ENCODE measurements at regions not wholly inside any gene's neighbourhood (a gene's known extent, or its start where the extent isn't known, plus 50 kb on each side); places are given as distances from the start of the nearest gene placed in this dataset.
"Not testable (repeated sequence)": the region's sequence is repeated elsewhere in the genome, so short reads cannot be mapped to it uniquely, and the experiment has no call there.

DNA sequence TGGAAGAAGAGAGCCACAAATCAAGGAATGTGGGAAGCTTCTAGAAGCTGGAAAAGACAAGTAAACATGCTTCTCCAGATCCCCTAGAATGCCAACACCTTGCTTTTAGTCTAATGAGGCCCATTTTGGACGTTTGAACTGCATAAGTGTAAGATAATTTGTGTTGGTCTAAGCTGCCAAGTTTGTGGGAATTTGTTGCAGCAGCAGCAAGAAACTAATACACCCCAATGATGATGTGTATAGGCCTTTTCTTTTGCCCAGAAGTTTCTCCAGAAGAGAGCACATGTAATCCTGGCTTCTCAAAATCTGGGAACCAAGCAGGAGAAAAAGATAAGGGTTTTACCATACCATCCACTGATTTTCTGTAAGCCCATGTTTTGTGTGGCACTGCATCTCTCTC lies 96.1 kb upstream of the DPT start:
- DNase-seq (ENCODE audit: low read depth in 3 of 3, low spot score in 2 of 3), result no peak

DNA sequence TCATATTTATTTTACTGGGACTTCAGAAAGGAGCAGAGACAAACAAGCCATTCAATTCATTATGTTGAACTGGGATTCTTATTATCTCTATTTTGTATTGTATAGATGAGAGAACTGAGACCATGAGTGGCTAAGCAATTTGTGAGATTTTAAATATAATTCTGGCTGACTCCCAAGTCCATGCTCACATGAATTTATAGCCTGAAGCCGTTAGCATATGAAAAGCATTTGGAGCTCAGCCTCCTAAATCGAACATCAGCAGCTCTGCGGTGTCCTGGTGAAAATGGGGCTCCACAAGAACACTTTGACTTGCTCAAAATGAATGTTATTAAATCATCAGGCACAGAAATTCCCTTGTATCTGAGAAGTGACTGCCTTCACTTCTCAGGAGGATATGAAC lies 96.8 kb upstream of the DPT start:
- DNase-seq (ENCODE audit: low read depth in 3 of 3, low spot score in 2 of 3), result no peak

DNA sequence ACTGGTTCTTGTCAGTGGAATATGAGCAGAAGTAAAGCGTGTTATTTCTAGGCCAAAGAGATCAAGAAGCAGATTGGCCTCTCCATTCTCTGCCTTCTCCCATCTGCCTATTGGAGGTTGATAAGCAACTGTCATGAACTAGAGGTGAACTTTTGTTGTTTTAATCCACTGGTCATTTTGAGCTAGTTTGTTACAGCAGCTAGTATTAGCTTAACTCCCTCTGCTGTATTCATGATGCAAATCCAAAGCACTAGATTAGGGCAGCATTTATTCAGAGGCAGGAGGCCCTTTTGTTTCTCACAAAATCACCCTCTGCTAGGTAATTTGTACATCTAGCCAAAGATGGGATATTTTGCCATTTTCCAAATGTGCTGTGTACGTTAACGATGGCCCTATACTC lies 97.3 kb upstream of the DPT start:
- no peak for DNase-seq (ENCODE audit: low read depth in 3 of 3, low spot score in 2 of 3)

DNA sequence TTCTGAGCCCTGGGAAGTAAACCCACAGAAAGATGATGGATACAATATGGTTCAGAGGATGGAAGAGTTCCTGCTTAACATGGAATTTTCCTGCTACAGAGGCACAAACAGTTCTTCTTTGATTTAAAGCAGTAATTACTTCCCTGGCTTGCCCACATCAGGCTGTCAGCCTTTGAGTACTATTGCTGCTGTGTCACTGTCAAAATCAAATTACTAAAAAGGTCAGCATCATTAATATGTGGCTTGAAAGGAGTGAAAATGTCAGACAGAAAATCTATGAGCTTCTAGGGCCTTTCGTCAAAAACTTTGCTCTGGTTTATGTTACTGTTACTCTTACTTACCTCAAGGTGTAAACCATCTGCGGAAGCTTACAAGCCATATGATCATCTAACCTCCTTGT lies 98.6 kb upstream of the DPT start:
- DNase-seq (ENCODE audit: low read depth in 3 of 3, low spot score in 2 of 3), result no peak

DNA sequence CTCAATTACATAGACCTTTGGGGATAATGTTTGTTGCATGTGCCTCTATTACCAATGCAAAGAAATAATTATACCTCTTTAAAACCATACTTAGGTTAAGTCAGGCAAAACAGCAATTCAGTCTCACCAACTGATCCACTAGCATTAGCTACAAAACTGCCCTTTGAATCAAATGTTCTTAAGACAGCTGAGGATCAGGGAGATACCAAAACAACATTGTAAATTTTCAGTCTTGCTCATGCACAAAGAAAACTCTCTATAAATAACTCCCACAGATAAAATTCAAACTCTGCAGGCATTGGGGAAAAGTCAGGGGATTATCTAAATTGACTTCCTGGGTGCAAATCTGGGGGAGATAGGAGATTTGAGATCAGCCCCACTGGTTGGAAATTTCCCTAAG lies 100.9 kb upstream of the DPT start:
- DNase-seq (ENCODE audit: low read depth in 3 of 3, low spot score in 2 of 3), result no peak

DNA sequence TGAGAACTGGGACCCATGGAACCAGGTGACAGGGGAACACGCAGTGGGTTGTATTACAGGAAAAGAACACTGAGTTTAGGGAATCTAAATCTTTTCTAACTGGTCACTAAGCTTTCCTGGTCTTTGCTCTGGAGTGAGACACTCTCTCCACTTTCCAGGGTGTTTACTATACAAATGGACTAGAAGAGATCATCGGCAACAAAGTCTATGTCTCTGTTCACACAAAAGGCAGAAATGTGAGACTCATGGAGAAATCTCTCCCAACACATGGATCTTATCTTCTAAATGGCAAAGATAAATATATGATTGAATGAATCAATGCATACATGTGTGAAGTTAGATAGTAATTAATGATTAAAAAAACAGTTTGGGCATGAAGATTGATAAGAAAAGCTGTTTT lies 101.6 kb upstream of the DPT start:
- DNase-seq (ENCODE audit: low read depth in 3 of 3, low spot score in 2 of 3), result no peak

DNA sequence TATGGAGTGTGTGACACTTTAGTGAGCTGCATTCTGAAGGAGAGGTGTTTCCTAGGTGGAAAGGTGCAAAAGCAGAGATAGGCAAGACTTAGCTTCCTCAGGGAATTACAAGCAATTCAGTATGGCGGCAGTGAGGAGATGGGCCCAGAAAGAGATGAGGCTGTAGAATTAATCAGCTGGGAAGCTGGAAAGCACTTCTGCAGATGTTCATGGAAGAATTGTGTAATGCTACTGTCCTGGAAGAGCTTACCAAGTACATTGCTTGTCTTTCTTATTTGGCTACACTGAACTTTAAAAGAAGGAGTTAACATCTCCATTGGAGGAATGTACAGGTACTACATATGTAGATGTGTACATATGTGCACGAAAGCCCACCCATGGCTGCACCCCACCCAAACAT lies 103.7 kb upstream of the DPT start:
- DNase-seq (ENCODE audit: low read depth in 3 of 3, low spot score in 2 of 3), result no peak

DNA sequence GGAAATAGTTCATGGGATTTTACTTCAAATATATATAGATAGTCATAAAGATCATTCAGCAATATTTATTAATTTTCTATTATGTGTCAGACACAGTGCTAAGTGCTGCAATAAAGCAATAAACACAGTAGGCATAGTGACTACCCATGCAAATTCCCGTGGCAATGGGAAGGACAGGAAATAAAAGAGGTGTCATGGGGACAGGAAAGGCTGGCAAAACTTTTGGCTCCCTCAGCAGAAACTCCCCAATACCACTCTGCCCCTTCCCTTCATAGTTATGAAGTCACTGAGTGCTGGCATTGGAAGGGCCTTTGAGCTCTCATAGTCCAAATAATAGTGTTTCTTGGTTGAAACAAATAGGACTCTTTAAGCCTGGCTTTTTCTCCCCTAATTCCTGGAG lies 104.4 kb upstream of the DPT start:
- DNase-seq (ENCODE audit: low read depth in 3 of 3, low spot score in 2 of 3), result no peak

DNA sequence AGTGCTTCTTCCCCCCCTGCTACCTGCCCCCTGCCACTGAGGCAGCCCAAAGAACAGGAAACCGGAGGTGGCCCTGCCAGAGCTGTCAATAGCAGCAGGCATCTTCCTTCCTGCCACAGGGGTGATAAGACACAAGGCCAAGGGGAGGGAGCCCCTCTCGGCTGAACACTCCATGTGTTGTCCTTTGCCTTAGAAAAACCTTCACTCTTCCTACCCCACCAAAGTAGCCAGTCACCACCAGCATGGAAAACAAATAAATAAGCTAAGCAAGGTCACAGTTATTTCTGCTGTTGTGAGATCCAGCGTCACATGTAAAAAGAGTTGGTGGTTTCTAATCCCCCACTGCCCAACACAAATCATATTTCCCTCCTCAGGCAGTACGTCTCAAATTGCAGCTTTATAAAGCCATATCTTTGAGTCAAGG lies 104.8 kb upstream of the DPT start:
- DNase-seq (ENCODE audit: low read depth in 3 of 3, low spot score in 2 of 3), result no peak

DNA sequence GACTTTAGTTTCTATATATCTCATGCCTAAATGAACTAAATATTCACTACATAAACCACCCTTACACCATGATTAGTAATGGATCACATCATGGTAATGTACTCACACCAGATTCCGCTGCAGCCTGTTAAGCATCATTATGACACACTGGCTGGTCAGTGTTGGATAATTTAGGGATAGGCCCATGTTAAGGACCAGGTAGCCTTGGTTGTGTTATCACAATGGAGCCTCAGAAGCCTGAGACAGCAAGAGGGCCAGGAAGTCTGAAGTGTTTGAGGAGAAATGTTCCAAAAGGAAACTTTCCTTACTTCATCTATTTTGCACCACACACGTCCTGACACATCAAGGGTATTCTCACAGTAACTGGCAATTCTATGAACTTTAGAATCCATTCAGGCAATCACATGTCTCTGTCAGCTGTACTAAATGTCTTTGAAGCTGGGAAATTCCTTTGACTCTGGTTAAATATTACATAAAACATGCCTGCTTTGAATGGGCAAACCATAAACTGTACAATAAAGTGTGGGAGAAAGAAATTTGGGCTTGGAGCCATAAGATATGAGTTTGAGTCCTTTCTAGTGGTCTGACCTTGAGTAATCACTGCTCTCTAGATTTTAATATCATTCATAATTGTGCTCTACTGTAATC lies 105.3 kb upstream of the DPT start:
- peak in 2 of 3 donors; percentile 18 to 26 for DNase-seq (ENCODE audit: low read depth in 3 of 3, low spot score in 2 of 3)

DNA sequence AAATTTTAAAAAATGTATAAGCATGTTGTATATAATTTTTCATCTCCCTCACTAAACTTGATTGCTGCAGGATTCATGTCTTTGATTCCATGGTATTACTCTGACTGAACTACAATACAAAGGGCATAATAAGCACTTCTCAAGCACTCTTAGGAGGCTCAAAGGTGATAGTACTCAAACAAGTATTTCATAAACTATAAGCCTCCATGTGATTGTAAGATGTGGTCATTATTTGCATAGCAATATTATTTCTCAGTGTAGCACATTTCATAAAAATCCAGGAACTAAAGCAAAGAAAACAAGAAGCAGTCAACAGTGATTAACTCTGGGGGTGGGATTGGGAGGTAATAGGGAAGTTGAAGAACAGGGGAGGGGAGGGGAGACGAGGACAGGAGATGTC lies 106.2 kb upstream of the DPT start:
- DNase-seq (ENCODE audit: low read depth in 3 of 3, low spot score in 2 of 3), result no peak

DNA sequence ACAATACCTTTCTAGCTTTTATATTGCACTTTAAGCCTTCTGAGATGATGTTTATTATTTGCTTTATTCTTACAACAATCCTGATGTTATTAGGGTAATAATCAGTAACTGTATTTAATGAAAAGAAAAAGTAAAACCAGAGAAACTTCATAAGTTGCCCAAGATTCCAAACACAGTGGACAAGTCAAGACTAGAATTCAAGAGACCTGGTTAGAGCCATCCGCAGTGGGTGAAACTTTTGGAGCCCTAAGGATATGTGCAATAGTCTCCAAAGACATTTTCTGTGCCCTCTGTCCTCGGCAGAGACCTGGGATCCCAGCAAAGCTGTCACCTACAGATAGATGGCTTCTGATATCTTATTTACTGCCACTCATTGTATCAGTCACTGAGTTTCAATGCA lies 106.8 kb upstream of the DPT start:
- no peak for DNase-seq (ENCODE audit: low read depth in 3 of 3, low spot score in 2 of 3)

DNA sequence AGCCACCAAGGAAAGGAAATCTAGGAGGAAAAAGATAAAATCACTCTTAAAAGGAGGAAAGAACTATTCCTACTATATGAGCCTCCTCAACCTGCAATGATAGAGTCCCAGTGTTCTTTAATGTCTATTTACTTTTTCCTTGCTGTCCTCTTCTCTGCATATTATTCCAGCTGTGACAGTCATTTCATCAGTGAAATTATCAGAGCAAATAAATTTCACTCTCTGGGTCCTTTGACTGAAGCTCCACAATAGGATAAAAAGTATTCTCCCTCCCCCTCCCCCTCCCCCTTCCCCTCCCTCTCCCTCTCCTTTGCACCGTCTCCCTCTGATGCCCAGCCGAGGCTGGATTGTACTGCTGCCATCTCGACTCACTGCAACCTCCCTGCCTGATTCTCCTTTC lies 107.5 kb upstream of the DPT start:
- no peak for DNase-seq (ENCODE audit: low read depth in 3 of 3, low spot score in 2 of 3)

DNA sequence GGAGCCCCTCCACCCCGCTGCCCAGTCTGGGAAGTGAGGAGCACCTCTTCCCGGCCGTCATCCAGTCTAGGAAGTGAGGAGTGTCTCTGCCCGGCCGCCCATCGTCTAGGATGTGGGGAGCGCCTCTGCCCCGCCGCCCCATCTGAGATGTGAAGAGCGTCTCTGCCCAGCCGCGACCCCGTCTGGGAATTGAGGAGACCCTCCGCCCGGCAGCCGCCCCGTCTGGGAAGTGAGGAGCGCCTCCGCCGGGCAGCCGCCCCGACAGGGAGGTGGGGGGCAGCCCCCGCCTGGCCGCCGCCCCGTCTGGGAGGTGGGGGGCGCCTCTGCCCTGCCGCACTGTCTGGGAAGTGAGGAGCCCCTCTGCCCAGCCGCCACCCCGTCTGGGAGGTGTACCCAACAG lies 108.2 kb upstream of the DPT start:
- not testable (repeated sequence) for DNase-seq (ENCODE audit: low read depth in 3 of 3, low spot score in 2 of 3)

DNA sequence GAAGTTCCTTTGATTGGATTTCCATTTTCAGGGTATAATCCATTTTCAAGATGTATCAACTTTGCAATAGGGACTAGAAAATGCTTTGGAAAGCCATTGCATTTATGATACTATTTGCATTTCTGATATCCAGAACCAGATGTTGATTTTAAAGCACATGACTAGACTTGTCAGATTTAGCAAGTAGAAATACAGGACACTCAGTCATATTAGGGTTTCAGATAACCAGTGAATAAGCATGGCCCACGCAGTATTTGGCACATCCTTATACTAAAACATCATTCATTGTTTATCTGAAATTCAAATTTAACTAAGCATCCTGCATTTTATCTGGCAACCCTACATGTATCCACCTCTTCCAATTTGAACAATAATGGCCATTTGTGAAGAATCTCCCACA lies 113.3 kb upstream of the DPT start:
- no peak for DNase-seq (ENCODE audit: low read depth in 3 of 3, low spot score in 2 of 3)

DNA sequence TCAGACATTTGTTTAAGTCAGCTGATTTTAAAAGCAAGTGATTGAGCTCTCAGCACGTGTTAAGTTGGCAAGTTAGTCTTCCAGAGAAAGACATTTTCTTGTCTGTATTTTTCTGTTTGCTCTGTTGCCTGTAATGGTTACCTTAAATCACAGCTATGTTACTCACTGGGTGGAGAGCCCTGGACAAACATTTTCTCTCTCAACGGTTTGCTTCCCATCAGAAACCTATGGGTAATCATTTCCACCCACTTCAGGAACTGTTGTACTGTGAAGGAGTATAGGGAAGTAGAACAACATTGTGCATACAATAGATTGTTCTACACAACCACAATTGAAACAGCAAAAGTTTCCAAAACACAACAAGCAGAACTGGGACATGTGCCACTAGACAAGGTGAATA lies 113.9 kb upstream of the DPT start:
- no peak for DNase-seq (ENCODE audit: low read depth in 3 of 3, low spot score in 2 of 3)

DNA sequence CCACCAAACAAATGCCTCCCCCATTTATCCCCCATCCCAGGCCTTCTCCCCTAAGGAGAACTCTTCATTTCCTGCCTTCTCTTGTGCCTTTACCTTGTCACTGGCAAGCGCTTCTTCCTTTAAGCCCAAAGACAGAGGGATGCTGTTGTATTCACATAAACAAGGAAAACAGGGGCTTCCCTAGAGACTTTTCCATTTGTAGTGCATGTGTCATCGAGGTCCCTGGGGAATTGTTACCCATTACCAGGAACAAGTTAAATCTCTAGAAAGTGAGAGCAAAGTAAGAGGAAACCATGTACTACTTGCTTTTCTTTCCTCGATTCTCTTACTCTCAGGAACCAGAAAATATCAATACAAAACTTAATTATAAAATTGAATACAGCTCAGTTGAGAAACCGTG lies 114.4 kb upstream of the DPT start:
- no peak for DNase-seq (ENCODE audit: low read depth in 3 of 3, low spot score in 2 of 3)

DNA sequence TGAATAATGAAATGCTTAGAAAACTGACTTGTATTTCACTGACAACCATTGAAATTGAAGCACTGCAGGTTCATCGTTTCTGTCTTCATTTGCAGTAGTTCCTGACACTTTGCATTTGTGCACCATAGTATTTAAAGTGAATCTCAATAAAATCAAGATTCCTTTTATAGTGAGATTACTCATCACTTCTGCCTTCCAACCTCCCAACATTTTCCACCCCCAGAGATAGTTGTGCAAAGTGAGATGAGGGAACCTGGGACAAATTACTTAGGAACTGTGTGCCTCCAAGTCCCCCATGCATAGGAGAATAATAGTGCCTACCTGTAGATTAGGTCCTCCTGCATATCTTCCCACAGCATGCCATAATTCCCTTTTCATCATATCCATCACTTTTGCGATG lies 114.9 kb upstream of the DPT start:
- DNase-seq (ENCODE audit: low read depth in 3 of 3, low spot score in 2 of 3), result no peak

DNA sequence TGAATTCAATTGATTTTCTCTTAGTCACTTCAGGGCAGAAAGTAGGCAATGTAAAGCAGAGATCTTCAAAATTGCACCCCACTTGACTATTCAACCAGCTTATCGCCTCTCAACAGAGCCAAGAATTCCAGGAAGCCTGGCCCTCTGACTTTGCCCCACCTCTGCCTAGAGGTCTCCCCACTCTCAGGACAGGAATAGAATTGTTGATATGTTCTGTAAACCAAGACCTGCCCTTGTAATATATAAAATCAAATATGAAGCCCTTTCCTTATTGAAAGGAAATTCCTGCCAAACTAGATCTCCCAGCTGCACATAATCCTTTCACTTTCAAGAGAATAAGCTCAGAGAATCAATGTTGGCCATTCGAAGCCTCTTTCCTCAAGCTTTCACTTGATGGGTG lies 116.1 kb upstream of the DPT start:
- DNase-seq (ENCODE audit: low read depth in 3 of 3, low spot score in 2 of 3), result no peak

DNA sequence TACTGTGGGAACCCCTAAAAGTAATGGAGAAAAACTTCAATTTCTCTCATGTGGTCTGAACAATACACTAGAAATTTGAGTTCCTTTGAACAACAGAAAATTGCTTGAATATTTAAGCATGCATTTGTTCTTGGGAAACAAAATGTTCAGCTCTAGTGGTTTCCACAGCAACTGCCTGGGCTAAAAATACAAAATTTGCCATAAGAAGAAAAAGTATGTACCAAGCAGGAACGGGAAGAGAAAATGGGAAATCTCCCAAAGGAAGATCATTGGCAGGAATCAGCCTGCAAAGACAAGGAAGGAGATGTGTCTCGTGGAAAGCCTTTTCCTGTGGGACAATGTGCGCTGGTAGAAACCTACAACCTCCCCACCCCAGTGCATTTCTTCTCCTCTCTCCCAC lies 119.0 kb upstream of the DPT start:
- no peak for DNase-seq (ENCODE audit: low read depth in 3 of 3, low spot score in 2 of 3)

DNA sequence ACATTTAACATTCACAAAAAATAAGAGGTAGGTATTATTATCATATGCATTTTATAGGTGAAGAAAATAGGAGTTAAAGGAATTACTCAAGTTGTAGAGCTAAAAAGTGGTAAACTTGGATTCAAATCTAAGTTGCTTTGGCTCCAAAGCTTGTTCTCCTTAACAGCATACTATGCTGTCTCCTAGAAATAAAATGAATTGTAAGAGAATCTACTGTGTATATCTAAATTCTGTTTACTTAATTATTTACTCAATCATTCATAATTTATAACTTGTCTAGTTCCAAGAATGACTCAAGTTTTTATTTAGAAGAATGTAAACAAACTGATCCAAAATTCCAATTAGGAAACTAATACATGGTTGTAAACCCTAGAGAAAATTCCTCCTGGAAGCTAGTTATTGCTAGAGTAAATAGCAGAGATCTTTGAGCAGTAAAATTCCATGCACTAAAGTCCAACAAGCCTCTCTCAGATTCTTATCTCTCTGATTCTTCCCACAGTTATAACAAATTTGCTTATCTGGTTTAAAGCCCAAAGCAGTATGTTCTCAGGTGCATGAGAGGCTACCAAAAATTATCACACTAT lies 132.5 kb upstream of the DPT start:
- no peak for DNase-seq (ENCODE audit: low read depth in 3 of 3, low spot score in 2 of 3)

DNA sequence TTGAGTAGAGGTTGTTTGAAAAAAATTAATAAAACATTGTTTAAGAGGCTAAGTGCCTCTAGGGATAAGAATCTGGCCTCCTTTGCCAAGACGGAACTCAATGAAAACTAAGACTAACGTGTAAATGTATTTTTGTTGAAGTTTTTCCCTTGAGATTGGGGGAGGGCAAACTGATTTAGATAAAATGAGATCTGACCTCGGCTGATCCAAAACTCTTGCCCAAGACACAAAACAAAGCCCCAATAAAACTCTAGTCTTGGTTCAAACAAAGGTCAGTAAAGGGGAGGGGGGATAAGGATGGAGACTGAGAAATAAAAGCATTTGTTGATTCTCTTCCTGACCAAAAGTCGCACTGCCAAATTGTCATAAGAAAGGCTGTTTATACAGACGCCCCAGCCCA lies 134.8 kb upstream of the DPT start:
- DNase-seq (ENCODE audit: low read depth in 3 of 3, low spot score in 2 of 3), result no peak

DNA sequence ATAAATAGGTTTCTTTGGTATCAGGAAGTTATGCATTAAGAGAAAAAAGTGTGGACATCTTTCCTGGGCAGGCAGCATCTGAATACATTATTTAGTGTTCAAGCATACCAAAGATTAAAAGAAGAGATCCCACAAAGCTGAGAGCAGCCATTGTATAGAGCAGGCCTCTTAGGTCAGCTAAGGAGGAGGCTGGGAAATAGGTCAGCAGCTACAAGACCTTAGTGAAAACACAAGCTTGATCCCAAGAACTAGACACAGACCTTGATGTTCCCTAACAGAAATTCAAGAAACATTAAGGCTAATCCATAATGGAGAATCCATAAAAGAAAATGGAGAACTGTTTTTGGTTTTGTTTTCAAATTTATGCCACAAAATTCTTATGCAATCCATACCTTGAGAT lies 135.3 kb upstream of the DPT start:
- no peak for DNase-seq (ENCODE audit: low read depth in 3 of 3, low spot score in 2 of 3)

Data from right renal cortex interstitium (tissue), 3 donors.